NCI-H128 (cell line): ENCODE measurements at regions not wholly inside any gene's neighbourhood (a gene's known extent, or its start where the extent isn't known, plus 50 kb on each side); places are given as distances from the start of the nearest gene placed in this dataset.

Experiments used
- DNase-seq: peaks from one replicate; lab custom pipeline; 2025; ENCODE audit not compliant: unreplicated experiment; lab: John Stamatoyannopoulos, UW

DNA sequence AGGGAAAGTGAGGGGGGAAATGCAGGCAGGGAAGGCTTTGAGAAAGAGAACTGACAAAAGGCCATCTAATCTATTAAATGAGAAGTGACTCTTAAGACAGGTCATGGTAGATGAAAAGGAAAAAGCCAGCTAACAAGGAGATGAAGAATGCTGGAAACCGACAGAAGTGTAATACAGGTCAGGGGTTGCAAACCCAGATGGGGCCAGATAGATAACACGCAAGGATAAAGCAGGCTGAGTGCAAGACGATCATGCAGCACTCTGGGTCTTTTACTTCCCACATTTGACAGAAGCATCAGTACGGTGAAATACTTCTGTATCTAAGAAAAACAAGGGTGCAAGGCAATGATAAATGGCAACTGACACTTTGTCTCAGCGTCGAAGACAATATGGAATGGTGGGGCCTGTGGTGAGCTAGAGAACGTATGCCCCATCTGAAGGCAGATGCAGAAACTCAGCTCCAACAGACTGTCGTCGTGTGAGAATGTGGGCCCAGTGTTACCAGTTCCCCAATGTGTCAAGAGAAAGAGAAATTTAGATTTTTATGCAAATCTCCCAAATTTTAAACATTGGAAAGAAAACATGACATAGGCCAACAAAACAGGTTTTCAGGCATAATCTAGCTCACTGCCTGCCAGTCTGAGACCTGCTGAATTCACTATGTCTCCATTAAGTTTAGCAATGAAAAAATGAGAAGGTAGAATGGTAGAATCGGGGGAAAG, 187.4 kb downstream of the PHLDA1 start:
- DNase-seq = no peak

- no peak for DNase-seq
These were observed 189.5 kb downstream of the PHLDA1 start for GRCh38 chr12:75842090-75842489.

DNA sequence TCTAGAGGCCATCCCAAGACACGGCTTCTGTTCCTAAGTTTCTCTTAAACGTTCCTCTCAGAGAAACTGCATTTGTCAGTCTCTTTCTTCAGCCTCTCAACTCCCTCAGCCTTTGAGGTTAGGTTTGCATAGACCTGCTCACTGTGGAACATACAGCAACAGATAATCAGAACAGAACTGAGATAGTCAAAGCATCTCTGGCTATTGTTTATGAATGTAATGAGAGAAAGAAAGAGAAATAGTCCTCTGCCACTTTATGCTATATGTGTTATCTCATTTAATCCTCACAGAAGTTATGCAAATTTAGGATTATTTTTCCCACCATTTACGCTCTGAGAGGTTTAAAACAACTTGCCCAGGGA, 190.6 kb downstream of the PHLDA1 start:
- DNase-seq = no peak

GRCh38 chr12:75838309-75838708, 193.3 kb downstream of the PHLDA1 start:
- no peak for DNase-seq

- no peak for DNase-seq
These were observed 193.9 kb downstream of the PHLDA1 start for GRCh38 chr12:75837700-75838099.

- DNase-seq = no peak
These were observed 195.0 kb downstream of the PHLDA1 start for GRCh38 chr12:75836533-75836932.

DNA sequence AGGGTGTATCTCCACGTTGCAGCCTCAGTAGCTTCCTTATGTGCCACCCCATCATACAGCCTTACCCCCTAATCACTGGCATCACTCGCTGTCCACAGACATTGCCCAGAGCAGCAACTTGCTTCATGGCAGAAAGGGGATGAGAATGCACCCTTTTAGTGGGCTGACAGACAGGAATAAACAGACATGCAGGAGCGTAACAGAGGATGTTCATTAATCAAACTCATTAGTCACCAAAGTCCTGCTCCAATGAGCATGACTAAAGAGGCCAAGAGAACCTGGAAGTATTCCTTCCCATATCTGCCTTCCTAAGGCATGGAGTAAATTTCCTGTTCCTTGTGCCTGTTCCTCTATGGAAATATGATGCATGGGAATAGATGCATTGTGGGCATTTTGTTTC, 197.0 kb downstream of the PHLDA1 start:
- no peak for DNase-seq

DNA sequence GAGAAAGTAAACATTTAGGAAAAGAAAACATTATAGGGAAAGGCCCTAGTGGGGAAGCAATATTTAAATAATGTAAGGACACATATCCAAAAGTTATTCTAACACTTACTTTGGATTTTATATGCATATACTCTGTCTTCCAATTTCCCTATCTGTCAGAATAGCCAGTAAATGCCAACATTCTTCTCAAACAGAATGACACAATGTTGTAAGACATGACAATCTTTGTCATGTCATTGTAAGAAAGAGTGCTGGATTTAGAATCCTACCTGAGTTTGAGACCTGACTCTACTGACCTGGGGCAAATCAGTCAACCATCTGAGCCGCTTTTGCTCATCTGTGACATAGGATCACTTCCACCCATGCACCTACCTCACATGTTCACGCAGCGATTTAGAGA, 198.3 kb downstream of the PHLDA1 start:
- DNase-seq = no peak

- DNase-seq = no peak
These were observed 200.2 kb downstream of the PHLDA1 start for GRCh38 chr12:75831402-75831801.

DNA sequence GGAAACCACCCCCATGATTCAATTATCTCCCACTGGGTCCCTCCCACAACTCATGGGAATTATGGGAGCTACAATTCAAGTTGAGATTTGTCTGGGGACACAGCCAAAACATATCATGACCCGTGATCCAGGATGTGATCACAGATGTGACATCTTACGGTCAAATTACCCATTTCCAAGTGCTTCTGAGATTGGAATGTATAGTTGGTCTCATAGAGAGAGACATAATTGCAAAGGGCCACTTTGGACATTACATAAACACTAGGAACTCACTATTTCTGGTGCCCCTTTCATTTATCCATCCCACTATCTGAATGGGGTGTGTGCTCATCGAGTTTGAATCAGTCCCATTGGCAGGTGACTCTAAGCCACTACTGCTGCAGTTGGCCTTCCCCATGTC, 204.5 kb downstream of the PHLDA1 start:
- no peak for DNase-seq

DNA sequence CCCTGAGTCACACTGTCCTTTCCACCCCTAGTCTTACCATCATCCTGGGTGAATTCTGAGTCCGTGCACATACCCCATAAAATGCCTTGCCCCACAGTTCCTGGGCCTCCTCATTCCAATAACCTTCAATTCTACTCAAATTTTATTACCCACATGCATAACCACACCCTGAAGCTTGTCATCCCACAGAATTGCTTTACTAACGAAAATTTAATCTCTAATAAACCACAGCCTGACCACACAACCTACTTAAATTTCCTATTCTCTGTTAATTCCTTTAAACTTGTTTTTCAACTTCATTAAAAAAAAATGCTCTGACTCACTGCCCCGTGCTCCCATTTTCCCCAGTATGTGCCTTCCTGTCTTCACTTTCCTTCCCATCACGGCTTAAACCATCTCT, 205.9 kb downstream of the PHLDA1 start:
- DNase-seq = no peak

DNA sequence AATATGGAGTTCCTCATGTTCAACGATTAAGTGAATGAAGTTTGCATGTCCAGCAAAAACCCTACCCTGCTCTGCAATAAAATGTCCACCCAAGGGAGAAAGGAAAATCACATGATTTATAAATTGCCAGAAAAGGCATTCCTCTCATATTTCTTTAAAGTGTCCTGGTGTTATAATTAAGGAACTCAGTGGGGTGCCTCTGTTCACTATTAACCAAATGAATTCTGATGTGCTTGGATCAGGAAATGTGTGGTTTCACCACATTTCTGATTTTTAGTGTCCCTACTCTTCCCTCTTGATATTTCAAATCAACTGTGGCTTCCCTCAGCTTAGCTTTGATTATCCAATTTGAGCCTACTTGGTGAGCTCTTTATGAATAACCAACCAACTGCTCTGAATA, 208.1 kb downstream of the PHLDA1 start:
- no peak for DNase-seq

DNA sequence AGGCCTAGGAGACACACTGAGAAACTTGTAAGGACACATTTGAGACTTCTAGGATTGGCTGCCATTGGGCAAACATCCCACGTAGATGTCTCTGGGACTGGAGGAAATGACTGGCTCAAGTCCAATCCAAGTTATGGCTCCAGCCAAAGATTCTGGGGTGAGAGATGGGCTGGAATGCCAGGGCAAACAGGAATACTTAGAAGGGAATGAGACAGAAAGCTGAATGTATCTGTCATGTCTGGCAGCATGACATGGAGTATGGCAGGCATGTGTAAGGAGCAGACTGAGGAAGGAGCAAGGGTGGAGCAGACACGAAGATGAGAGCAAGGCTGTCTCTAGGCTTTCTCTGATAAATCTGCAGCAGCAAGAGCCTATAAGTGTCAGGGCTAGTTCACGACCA, 209.2 kb downstream of the PHLDA1 start:
- no peak for DNase-seq

DNA sequence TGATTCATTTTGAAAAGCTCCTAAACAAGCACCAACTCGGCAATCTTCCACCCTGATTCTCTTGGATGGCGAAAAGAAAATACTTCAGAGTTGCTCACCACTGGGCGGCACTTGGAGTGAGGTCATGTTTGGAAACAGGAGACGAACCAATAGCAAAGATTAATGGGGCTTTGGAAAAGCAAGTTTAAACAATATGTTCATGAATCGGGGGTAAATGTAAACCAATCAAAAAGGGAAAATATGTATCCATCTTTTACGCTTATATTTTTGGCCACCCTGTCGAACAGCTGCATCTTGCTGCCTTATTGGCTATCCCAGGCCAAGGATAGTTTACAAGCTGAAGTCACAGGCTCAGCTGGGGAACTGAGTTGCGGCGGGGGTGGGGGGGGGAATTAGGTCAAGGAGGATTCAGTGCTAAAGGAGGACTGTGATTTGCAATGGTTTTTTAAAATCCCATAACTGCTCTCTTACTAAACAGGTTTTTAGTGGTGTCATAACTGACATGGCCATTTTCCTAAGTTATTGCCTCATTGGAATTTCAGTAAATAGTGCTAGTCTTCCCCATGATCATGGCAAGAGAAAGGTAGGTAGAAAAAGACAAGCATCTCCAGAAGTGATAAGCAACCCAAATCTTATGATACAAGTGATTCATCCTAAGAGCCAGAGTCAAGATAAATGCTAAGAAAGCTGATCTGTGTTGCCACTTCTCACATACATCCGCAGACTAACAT, 210.6 kb downstream of the PHLDA1 start:
- DNase-seq = no peak

DNA sequence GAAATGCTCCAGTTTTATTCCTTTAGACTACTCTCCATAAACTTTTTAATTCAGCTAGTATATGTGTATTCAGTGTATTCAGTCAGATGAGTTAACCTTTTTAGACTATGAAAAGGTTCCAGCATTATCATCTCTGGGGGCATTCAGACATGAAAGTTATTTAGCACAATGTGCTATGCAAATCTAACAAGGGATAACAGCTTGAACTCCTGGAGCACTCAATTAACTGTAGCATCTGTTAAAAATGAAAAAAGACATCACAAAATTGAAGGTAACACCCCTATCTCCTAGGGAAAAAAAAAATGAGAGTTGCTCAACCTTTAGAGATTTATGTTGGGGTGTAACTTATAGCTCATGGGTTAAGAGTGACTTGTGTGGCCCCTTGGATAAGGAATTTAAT, 211.5 kb downstream of the PHLDA1 start:
- no peak for DNase-seq

GRCh38 chr12:75819512-75819911, 212.1 kb downstream of the PHLDA1 start:
- DNase-seq = no peak

DNA sequence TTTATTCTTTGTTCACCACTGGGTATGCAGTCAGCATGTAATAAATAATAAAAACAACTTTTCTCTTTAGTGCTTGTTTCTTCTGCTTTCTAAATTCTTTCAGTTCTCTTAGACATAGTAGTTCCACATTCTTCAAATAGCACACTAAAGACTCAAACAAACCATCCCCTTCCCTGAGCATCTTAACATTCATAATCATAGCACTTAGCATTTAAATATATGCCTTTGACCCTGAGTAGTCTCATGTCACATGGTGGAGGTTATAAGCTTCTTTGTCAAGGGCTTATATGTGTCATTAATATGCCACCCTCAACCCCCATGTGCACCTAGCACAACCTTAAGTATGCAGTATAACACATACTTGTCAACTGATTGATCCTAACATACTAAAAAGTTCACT, 212.7 kb downstream of the PHLDA1 start:
- DNase-seq = no peak

DNA sequence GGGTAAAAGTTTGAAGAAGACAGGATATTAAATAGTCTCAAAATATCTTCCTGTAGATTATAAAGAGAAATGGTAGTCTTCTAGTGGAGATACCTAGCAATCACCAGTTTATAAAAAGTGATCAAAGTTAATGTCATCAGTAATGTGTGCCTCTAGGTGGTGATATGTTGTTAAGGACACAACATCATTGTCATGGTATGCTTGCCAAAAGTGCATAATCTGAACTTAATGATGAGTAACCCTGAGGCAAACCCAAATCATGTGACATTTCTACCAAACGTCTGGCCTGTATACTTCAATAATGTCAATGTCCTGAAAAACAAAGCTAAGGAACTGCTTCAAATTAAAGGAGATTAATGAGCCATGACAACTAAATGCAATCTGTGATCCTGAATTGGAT, 214.7 kb downstream of the PHLDA1 start:
- DNase-seq = no peak

DNA sequence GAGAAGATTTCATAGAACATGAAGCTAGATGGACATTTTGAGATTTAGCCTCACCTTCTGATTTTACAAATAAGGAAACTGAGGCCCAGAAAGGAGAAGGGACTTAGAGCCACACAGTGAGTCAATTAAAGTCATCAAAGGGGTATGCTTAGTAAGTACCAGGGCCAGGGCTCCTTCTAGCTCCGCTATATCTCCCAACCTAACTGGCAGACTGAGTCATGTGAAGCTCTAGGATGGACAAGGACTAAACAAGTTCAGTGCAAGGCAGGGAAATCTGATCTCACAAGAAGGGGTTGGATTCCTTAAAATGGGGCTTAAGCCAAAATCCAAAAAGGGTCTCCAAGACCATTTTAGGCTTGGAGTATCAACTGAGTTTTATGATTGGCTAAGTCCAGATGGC, 215.8 kb downstream of the PHLDA1 start:
- DNase-seq = no peak

GRCh38 chr12:75814851-75815754, 216.5 kb downstream of the PHLDA1 start:
- no peak for DNase-seq

GRCh38 chr12:75813072-75813471, 218.5 kb downstream of the PHLDA1 start:
- DNase-seq = no peak
